Choroid plexus epithelial cell (primary cell): ENCODE measurements at regions not wholly inside any gene's neighbourhood (a gene's known extent, or its start where the extent isn't known, plus 50 kb on each side); places are given as distances from the start of the nearest gene placed in this dataset.
"Not testable (repeated sequence)": the region's sequence is repeated elsewhere in the genome, so short reads cannot be mapped to it uniquely, and the experiment has no call there.

Experiments
- DNase-seq: peaks from one replicate; pipeline ENCODE4 v3.0.0-alpha.2; 2010; ENCODE audit warnings: low read depth
- H3K4me3 ChIP-seq: 2 replicates; pipeline ENCODE4 v1.5.1; 2011; ENCODE audit warnings: low read depth, mild to moderate bottlenecking, control low read depth, low read length, moderate library complexity
- TF ChIP-seq, protein P1 (sequence below): conservative IDR thresholded peaks from 2 replicates; pipeline ENCODE4 v1.5.1; 2011; ENCODE audit warnings: low read depth, mild to moderate bottlenecking, control low read depth, inconsistent platforms, low read length, moderate library complexity

DNA sequence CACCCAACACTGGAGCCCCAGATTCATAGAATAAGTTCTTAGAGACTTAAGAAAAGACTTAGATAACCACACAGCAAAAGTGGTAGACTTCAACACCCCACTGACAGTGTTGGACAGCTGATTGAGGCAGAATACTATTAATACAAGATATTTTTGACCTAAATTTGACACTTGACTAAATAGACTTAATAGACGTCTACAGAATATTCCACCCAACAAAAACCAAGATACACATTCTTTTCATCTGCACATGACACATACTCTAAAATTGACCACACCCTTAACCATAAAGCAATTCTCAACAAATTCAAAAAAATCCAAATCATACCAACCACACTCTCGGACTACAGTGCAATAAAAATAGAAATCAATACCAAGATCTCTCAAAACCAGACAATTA, 179.8 kb upstream of the TPM1 start:
- TF ChIP-seq, protein P1, sequence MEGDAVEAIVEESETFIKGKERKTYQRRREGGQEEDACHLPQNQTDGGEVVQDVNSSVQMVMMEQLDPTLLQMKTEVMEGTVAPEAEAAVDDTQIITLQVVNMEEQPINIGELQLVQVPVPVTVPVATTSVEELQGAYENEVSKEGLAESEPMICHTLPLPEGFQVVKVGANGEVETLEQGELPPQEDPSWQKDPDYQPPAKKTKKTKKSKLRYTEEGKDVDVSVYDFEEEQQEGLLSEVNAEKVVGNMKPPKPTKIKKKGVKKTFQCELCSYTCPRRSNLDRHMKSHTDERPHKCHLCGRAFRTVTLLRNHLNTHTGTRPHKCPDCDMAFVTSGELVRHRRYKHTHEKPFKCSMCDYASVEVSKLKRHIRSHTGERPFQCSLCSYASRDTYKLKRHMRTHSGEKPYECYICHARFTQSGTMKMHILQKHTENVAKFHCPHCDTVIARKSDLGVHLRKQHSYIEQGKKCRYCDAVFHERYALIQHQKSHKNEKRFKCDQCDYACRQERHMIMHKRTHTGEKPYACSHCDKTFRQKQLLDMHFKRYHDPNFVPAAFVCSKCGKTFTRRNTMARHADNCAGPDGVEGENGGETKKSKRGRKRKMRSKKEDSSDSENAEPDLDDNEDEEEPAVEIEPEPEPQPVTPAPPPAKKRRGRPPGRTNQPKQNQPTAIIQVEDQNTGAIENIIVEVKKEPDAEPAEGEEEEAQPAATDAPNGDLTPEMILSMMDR: no peak
- H3K4me3 ChIP-seq: no peak overlapping the region
- no peak for DNase-seq

DNA sequence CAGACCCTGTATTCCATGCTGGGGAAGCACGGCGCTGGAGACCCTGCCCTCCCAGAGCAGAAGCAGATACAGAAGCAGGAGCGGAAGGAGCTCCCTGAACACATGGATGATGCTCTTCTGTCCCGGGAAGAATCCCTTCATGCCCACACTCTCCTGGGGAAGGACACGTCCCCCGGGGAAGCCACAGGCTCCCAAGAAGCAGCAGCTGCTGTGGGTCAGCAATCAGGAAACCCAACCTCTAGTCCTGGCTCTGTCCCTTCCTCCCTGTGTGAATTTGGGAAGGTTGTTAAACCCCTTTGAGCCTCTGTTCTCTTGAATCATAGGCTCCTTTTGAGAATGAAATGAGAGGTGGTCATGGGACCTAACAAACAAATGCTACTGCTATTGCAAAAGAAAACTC, 176.2 kb upstream of the TPM1 start:
- DNase-seq: no peak
- H3K4me3 ChIP-seq: no peak overlapping the region
- TF ChIP-seq, protein P1: no peak

DNA sequence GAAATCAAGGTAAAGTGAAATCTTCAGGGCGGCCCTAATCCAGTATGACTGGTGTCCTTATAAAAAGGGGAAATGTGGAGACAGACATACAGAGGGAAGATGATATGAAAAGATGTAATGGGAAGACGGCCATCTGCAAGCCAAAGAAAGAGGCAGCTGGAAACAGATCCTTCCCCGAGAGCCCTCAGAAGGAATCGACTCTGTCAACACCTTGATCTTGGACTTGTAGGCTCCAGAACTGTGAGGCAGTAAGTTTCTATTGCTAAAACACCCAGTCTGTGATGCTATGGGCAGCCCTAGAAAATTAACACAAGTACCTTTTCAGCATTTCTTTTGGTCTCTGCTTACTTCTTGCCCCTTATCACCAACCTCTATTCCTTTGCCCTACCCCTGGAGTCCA, 174.7 kb upstream of the TPM1 start:
- TF ChIP-seq, protein P1: no peak
- DNase-seq: no peak
- H3K4me3 ChIP-seq: no peak overlapping the region

DNA sequence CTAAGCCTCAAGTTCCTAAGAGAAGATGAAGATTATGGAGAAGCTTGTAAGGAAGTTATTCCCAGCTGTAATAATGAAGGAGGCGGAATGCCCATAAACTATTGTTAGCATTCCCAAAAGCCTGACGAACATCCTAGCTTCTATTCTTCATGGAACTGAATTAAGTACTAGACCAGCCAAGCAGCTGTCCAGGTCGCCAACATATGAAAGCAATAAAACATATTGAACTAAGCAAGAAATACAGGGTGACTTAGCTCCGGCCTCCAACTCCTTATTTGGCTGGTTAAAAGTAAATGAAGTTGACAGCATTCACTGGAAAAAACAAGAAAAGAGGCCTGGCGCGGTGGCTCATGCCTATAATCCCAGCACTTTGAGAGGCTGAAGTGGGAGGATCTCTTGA, 174.0 kb upstream of the TPM1 start:
- DNase-seq: no peak
- no peak overlapping the region for H3K4me3 ChIP-seq
- TF ChIP-seq, protein P1: no peak

DNA sequence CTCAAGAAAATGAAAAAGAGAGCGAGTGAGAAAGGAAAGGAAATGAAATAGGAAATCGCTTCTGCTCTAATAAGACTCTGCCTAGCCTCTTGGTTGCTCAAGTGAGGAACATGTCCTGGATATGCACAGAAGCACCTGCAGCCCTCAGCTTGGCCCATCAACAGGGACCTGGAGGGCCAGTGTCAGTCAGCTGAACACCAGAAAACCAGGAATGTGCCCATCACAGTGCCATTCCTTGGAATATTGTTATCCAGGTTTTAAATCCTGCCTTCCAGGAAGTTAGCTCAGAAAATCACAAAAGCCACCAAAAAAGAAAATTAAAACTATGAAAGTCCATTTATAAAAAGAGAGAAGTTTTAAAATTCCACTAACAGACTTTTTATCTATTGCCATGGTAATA, 173.4 kb upstream of the TPM1 start:
- TF ChIP-seq, protein P1: no peak
- H3K4me3 ChIP-seq: no peak overlapping the region
- no peak for DNase-seq

DNA sequence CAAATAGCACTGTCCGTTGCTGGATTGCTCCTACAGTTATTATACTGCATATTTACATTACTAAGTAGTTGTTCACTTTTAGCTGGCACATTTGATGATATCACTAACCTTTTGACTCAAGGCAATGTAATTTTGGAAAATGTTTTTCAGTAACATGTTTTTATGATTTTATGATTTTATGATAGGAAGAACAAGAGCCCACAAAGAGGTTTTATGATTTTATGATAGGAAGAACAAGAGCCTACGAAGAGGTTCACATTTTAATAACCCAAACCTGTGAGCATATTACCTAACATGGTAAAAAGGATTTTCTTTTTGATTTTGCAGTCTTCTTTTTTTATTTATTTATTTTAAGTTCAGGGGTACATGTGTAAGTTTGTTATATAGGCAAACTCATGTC, 172.3 kb upstream of the TPM1 start:
- no peak for DNase-seq
- no peak overlapping the region for H3K4me3 ChIP-seq
- TF ChIP-seq, protein P1: no peak

DNA sequence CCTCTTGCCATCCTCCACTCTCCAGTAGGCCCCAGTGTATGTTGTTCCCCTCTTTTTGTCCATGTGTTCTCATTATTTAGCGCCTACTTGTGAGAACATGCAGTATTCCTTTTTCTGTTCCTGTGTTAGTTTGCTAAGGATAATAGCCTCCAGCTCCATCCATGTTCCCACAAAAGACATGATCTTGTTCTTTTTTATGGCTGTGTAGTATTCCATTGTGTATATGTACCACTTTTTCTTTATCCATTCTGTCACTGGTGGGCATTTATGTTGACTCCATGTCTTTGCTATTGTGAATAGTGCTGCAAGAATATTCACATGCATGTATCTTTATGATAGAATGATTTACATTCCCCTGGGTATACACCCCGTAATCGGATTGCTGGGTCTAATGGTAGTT, 171.8 kb upstream of the TPM1 start:
- DNase-seq, H3K4me3 ChIP-seq: not testable (repeated sequence)

DNA sequence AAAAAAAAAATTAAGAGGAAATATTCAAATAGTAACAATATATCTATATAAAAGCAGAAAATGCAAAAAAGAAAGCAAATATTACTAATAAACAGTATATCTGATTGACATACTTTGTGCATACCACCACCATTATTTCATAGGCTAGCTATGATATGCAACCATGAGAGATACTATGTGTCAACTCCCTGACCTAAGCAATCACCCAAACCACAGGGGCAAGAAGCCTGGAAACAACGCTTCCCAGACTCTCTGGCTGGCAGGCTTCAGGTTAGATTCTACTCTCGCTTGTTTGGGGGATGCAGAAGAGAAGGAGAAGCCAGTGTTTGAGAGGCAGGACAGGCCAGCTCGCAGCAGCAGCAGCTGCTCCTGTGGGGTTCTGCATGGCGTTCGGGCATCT, 169.3 kb upstream of the TPM1 start:
- TF ChIP-seq, protein P1: no peak
- H3K4me3 ChIP-seq: no peak overlapping the region
- DNase-seq: no peak
